AG10803 (cell line): ENCODE measurements at regions not wholly inside any gene's neighbourhood (a gene's known extent, or its start where the extent isn't known, plus 50 kb on each side); places are given as distances from the start of the nearest gene placed in this dataset.

ENCODE experiments used
- DNase-seq: peaks from one replicate; pipeline ENCODE4 v3.0.0; 2010; ENCODE audit warnings: low read depth
- H3K4me3 ChIP-seq: 2 replicates; pipeline ENCODE4 v1.5.1; 2011; ENCODE audit warnings: mild to moderate bottlenecking, low read length, control low read depth
- CTCF ChIP-seq: conservative IDR thresholded peaks from 2 replicates; pipeline ENCODE4 v1.5.1; 2011; ENCODE audit warnings: mild to moderate bottlenecking, low read length, control low read depth, inconsistent platforms

GRCh38 chr9:120258096-120258495, 321.9 kb downstream of the CDK5RAP2 start:
- TF ChIP-seq CTCF = no peak
- DNase-seq = no peak
- no peak overlapping the region for H3K4me3 ChIP-seq

- peak; percentile 32 for DNase-seq
- no peak overlapping the region for H3K4me3 ChIP-seq
- no peak for TF ChIP-seq CTCF
Measured at GRCh38 chr9:120257483-120257882, 322.5 kb downstream of the CDK5RAP2 start.

GRCh38 chr9:120256146-120256545, 323.8 kb downstream of the CDK5RAP2 start:
- H3K4me3 ChIP-seq = no peak overlapping the region
- DNase-seq = no peak
- no peak for TF ChIP-seq CTCF

- TF ChIP-seq CTCF = no peak
- no peak overlapping the region for H3K4me3 ChIP-seq
- DNase-seq = no peak
Measured at GRCh38 chr9:120252248-120252647, 327.7 kb downstream of the CDK5RAP2 start.

- no peak for TF ChIP-seq CTCF
- DNase-seq = no peak
- no peak overlapping the region for H3K4me3 ChIP-seq
Measured at GRCh38 chr9:120242116-120242811, 337.7 kb downstream of the CDK5RAP2 start.

GRCh38 chr9:120236596-120236995, 343.4 kb downstream of the CDK5RAP2 start:
- H3K4me3 ChIP-seq = no peak overlapping the region
- DNase-seq = no peak
- no peak for TF ChIP-seq CTCF

- no peak for TF ChIP-seq CTCF
Measured at GRCh38 chr9:120235081-120235480, 344.9 kb downstream of the CDK5RAP2 start.

More at GRCh38 chr9:120235081-120235480, 344.9 kb downstream of the CDK5RAP2 start:
- DNase-seq = no peak
- no peak overlapping the region for H3K4me3 ChIP-seq
